ENCODE measurements at regions not wholly inside any gene's neighbourhood (a gene's known extent, or its start where the extent isn't known, plus 50 kb on each side); places are given as distances from the start of the nearest gene placed in this dataset.

- TF ChIP-seq, protein P1, sequence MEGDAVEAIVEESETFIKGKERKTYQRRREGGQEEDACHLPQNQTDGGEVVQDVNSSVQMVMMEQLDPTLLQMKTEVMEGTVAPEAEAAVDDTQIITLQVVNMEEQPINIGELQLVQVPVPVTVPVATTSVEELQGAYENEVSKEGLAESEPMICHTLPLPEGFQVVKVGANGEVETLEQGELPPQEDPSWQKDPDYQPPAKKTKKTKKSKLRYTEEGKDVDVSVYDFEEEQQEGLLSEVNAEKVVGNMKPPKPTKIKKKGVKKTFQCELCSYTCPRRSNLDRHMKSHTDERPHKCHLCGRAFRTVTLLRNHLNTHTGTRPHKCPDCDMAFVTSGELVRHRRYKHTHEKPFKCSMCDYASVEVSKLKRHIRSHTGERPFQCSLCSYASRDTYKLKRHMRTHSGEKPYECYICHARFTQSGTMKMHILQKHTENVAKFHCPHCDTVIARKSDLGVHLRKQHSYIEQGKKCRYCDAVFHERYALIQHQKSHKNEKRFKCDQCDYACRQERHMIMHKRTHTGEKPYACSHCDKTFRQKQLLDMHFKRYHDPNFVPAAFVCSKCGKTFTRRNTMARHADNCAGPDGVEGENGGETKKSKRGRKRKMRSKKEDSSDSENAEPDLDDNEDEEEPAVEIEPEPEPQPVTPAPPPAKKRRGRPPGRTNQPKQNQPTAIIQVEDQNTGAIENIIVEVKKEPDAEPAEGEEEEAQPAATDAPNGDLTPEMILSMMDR (IDR thresholded peaks at IDR 0.05), result no peak
- TF ChIP-seq POLR2A (IDR thresholded peaks at IDR 0.05), result no peak
Measured at GRCh38 chr16:63672493-63672892, 1449.4 kb downstream of the CDH11 start.

Data from transverse colon (tissue), 3 donors.